Thyroid gland (tissue), 4 donors: ENCODE measurements at regions not wholly inside any gene's neighbourhood (a gene's known extent, or its start where the extent isn't known, plus 50 kb on each side); places are given as distances from the start of the nearest gene placed in this dataset.

Experiments
- DNase-seq, 2 donors: peaks; one replicate each; pipeline ENCODE4 v3.0.0-alpha.2; 2019
- H3K27ac ChIP-seq, 3 donors: fragments of 200-600 bp; sonication (generic); 1 replicate in 2 of 3; 2 replicates in 1 of 3; pipeline ENCODE4 v1.5.1; 2016 to 2019; ENCODE audit warnings: mild to moderate bottlenecking in 1 of 3, moderate library complexity in 1 of 3
- H3K27me3 ChIP-seq: fragments of 200-600 bp; sonication (generic); one replicate; pipeline ENCODE4 v1.5.1; 2019
- H3K36me3 ChIP-seq, 2 donors: fragments of 200-600 bp; sonication (generic); one replicate each; pipeline ENCODE4 v1.5.1; 2016 to 2019
- H3K4me1 ChIP-seq, 2 donors: fragments of 200-600 bp; sonication (generic); one replicate each; pipeline ENCODE4 v1.5.1; 2017 to 2019
- H3K4me3 ChIP-seq, 3 donors: fragments of 200-600 bp; sonication (generic); replicated peaks in 1 of 3; 1 replicate in 2 of 3; 2 replicates in 1 of 3; pipeline ENCODE4 v1.5.1; 2016; ENCODE audit warnings: mild to moderate bottlenecking in 1 of 3
- H3K9me3 ChIP-seq: fragments of 200-600 bp; sonication (generic); one replicate; pipeline ENCODE4 v1.5.1; 2017
- CTCF ChIP-seq, 6 experiments: fragments of 200-600 bp in 3 of 6; fragments of 450-650 bp in 3 of 6; sonication (generic) in 3 of 6; IDR thresholded peaks; one replicate each; pipeline ENCODE4 v1.5.1; 2016 to 2019; ENCODE audit warnings: antibody characterized with exemption in 6 of 6, mild to moderate bottlenecking in 2 of 6, inconsistent platforms in 1 of 6, moderate library complexity in 1 of 6
- POLR2A ChIP-seq, 2 donors: fragments of 450-650 bp; IDR thresholded peaks; one replicate each; pipeline ENCODE4 v1.6.1; 2017; ENCODE audit warnings: antibody characterized with exemption in 2 of 2, mild to moderate bottlenecking in 2 of 2, moderate library complexity in 1 of 2
- WGBS, 2 donors: methylation state at CpG; one replicate each; pipeline ENCODE4 v1.1.5; 2017; 5-methylcytosine and 5-hydroxymethylcytosine counted together
- intact Hi-C: fragments of 100-400 bp; cut with DNase I; formaldehyde crosslinking; loops from one replicate; pipeline ENCODE4 v1.15.1; 2023

- no peaks in the 10 kb centered on the region for H3K27me3 ChIP-seq
- no peak overlapping the region for H3K4me3 ChIP-seq
- no peaks in the 10 kb centered on the region for H3K9me3 ChIP-seq
- intact Hi-C loops = no loop called here
- TF ChIP-seq POLR2A (IDR thresholded peaks at IDR 0.05) (no peak), CTCF (IDR thresholded peaks at IDR 0.05) (no peak)
- no peaks in the 10 kb centered on the region for H3K36me3 ChIP-seq
- H3K27ac ChIP-seq = no peak overlapping the region
- H3K4me1 ChIP-seq = no peaks in the 10 kb centered on the region
- 72 to 92% methylated on average over 1 of the region's 1 CpG for WGBS, 2 donors
- DNase-seq = no peak
Measured at GRCh38 chr21:25244735-25245134, 362.5 kb downstream of the MRPL39 start.

- no peak for DNase-seq
- H3K4me1 ChIP-seq = no peaks in the 10 kb centered on the region
- 56 to 57% methylated on average over 7 of the region's 7 CpGs for WGBS, 2 donors
- H3K27ac ChIP-seq = no peak overlapping the region
- H3K9me3 ChIP-seq = no peaks in the 10 kb centered on the region
- no peaks in the 10 kb centered on the region for H3K27me3 ChIP-seq
- no peak overlapping the region for H3K4me3 ChIP-seq
- intact Hi-C loops = no loop called here
- H3K36me3 ChIP-seq = no peaks in the 10 kb centered on the region
- TF ChIP-seq POLR2A (IDR thresholded peaks at IDR 0.05) (no peak), CTCF (IDR thresholded peaks at IDR 0.05) (no peak)
Measured at GRCh38 chr21:25243808-25244207, 363.5 kb downstream of the MRPL39 start.

- Histone ChIP-seq H3K4me3 (no peak overlapping the region), H3K36me3 (no peaks in the 10 kb centered on the region), H3K4me1 (no peaks in the 10 kb centered on the region), H3K9me3 (no peaks in the 10 kb centered on the region), H3K27me3 (no peaks in the 10 kb centered on the region), H3K27ac (no peak overlapping the region)
- intact Hi-C loops = no loop called here
- WGBS, 2 donors = 85 to 87% methylated on average over 1 of the region's 1 CpG
- DNase-seq = no peak
- TF ChIP-seq CTCF (IDR thresholded peaks at IDR 0.05) (no peak), POLR2A (IDR thresholded peaks at IDR 0.05) (no peak)
Measured at GRCh38 chr21:25240974-25241373, 366.3 kb downstream of the MRPL39 start.

- intact Hi-C loops = no loop called here
- no peaks in the 10 kb centered on the region for H3K27me3 ChIP-seq
- H3K4me3 ChIP-seq = no peak overlapping the region
- no peaks in the 10 kb centered on the region for H3K9me3 ChIP-seq
- TF ChIP-seq CTCF (IDR thresholded peaks at IDR 0.05) (no peak), POLR2A (IDR thresholded peaks at IDR 0.05) (no peak)
- WGBS, 2 donors = 68 to 76% methylated on average over 4 of the region's 4 CpGs
- DNase-seq = no peak
- no peaks in the 10 kb centered on the region for H3K4me1 ChIP-seq
- H3K36me3 ChIP-seq = no peaks in the 10 kb centered on the region
- no peak overlapping the region for H3K27ac ChIP-seq
Measured at GRCh38 chr21:25234857-25235801, 372.2 kb downstream of the MRPL39 start.

GRCh38 chr21:25220954-25221353 lies 386.3 kb downstream of the MRPL39 start:
- TF ChIP-seq CTCF (IDR thresholded peaks at IDR 0.05) (no peak), POLR2A (IDR thresholded peaks at IDR 0.05) (no peak)
- H3K4me3 ChIP-seq = no peak overlapping the region
- no peaks in the 10 kb centered on the region for H3K4me1 ChIP-seq
- no peaks in the 10 kb centered on the region for H3K27me3 ChIP-seq
- H3K36me3 ChIP-seq = no peaks in the 10 kb centered on the region
- no peaks in the 10 kb centered on the region for H3K9me3 ChIP-seq
- no peak for DNase-seq
- H3K27ac ChIP-seq = no peak overlapping the region
- intact Hi-C loops = no loop called here
